NCI-H226 (cell line): ENCODE measurements at regions not wholly inside any gene's neighbourhood (a gene's known extent, or its start where the extent isn't known, plus 50 kb on each side); places are given as distances from the start of the nearest gene placed in this dataset.

Experiments
- DNase-seq: peaks from one replicate; pipeline ENCODE4 v3.0.0-alpha.2; 2015

DNA sequence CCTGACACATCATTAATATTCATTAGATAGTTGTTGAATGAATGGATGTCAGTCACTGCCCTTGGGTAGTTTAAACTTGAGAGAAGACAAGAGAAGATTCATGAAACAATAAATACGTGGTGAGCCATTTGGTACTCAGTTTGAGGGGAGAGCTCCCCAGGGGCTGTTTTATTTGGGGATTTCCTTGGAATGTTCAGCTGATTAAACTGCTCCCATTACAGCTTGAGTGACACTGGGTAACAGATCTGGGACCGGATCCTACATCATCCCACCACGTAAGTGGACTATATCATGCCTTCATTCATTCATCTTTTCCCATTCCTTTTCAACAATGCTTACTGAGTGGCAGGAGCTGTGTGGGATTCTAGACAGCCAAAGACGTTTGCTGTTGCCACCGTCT, 162.0 kb downstream of the FAT3 start:
- DNase-seq: no peak

DNA sequence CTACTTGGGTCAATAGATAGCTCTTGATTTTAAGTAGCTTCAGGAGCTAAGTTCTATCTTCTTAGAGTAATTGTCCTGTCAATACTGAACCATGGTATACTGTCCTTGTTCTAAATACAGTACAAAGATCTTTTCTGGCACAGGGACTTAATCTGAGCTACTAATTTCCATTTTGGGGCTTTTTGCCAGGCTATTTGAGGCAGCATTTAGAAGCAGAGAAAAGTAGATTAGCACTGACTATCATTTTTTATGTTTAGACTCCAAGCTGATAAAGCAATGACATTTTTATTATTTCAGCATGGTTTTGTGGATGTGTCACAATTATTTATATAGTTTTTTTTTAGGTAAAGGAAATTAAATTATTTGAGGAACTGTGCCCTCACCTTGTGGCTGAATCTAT, 163.2 kb downstream of the FAT3 start:
- DNase-seq: no peak

DNA sequence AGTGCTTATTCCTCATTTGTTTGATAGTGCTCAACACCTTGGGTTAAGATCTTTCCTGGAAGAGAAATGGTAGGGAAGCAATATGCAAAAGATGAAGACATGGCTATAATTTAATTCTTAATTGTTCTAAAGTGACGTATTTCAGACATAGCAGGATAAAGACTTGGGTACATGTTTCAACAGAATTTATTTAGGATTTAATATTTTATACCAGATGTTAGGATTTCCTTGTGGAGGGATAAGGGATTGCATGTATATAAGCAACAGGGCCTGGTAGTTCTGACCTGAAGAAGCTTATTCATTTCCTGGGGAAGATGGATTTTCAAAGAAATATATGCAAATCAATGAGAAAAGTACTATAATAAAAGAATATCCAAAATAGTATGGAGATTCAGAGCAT, 163.8 kb downstream of the FAT3 start:
- DNase-seq: no peak

DNA sequence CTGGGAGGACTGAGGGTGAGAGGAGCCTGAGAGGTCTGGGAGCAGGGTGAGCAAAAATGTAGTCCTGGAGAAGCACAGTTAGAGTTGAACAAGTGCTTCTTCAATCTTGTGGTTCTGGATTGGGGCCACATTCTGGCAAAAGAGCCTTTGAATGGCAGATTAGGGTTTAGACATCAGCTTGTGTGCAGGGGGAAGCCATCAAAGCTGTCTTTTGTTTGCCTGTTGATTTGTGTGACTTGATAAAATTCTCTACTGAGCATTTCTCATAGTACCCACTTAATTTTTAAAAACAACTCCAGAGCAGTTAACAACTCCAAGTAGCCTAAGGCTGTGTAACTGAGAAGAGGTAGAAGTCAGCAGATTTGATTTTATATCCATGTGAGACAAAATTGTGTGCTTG, 166.2 kb downstream of the FAT3 start:
- no peak for DNase-seq

DNA sequence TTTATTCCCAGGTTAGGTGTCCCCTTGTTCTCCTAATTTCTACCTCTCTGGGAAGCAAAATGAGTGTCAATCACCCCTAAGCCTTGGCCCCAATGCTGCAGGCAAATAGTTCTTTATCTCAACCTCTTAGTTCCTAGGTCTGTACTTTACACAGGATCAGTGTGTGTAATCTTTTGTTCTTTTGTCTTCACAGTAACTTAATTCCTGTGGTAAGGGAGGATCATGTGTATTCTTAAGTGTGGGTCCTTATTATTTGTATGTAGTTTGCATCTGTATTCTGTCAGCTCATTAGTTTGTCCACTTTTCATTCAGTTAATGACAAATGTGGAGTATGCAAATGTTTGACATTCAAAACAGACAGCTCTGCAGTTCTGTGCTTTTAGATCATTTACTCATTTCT, 166.7 kb downstream of the FAT3 start:
- DNase-seq: no peak

DNA sequence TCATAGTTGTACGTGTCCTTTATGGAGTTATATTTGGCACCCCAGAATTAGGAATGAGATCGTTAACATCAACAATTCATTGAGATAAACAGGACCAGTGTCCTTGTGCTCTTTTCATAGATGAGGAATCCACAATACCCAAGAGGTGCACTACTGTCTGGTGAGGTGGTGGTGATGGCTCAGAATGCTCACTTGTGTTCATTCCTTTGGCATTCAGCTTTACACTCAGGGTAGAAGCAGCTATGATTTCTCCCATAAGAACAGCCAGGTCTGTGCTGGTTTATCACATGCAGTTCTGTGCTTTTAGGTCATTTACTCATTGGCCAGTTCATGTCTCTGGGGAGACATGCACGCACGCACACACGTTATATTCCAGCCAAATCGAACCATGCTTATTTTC, 167.2 kb downstream of the FAT3 start:
- DNase-seq: no peak

DNA sequence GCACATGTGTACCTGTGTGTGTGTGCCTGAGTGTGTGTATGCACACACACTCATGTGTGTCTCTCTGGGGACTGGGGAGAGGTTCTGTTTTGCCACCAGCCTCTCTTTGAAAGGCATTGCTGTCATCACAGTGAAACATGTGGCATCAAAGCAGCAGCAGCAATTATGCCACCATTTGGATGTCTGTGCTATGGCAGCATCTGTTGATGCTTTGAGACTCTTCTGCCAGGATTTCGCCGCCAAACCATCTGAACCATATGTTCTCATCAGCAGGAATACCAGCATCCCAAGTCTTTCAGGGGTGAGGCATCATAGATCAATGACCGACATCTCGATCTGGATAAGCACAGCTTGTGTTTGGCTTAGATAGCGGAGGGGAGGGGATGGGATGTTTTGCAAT, 168.6 kb downstream of the FAT3 start:
- DNase-seq: no peak

DNA sequence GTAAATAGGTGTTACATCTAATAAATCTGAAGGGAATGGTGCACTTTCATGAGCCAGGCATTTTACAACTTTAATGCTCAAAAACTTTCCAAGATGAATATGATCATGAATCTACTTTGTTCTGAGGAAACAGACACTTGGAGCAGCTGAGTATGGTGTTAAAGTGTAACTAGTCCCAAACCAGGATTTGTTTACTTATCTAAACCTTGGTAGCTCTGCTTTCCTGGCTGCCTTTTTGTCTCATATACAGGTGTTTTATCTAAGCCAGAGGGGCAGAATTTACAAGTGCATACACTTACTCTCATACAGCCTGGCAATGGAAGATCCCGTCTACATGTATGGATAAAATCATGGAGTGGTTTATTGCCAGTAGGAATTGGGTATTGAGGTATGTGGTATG, 171.5 kb downstream of the FAT3 start:
- no peak for DNase-seq

DNA sequence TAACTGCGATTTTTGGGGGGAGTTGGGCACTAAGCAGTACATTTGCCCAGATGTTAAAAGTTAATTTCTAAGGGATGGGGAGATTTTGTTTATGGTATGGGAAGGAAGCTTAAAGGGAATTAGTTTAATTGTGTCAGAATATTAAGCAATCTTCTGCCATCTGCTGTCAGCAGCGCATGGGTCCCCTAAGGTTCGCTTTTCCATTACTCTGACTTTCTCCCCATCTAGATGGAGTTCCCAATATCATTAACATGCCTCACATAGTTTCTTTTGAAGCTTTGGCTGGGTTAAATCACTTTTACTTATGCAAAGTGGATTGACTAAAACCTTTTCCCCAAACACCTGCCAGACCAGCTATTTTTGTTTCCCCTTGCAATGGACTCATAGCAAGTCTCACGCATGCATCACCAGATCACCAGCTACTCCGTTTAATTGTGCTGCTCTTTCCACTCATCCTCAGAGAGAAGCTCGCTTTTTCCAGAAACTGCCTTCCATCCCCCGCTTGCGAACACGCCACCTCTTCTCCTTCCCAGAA, 172.7 kb downstream of the FAT3 start:
- no peak for DNase-seq

DNA sequence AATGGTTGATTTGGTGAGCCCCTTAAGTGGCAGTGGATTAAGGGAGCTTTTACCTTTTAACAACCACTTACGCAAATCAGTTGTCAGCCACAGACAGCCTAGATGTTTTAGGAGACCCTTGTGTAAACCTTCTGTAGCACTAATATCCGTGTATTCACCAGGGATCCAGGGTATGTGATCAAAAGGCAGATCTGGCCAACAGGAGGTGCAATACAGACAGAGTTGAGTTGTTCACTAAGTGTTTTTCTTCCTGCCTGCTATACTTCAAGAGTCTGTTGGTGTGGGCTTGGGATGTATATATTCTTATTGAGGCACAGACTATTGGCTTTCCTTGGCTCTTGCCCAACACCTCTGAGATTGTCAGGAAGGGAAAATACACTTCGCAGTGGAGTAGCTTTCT, 175.1 kb downstream of the FAT3 start:
- no peak for DNase-seq

DNA sequence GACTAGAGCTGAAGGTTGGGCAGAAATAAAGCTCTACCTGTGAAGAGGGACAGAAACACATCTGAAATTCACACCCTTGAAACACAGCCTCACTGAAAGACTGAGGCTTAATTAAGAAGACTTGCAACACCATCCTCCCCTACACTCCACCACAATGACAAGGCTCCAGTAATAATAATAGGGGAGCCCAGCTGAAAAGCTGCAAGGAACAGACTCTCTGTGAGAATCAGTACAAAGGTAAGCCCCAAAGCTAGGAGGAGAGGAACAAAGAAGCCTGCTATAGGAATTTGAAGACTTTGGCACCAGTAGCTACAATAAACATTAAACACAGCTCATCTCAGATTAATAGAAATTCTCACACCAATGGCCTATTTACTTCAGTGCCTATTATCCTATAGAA, 176.9 kb downstream of the FAT3 start:
- no peak for DNase-seq

DNA sequence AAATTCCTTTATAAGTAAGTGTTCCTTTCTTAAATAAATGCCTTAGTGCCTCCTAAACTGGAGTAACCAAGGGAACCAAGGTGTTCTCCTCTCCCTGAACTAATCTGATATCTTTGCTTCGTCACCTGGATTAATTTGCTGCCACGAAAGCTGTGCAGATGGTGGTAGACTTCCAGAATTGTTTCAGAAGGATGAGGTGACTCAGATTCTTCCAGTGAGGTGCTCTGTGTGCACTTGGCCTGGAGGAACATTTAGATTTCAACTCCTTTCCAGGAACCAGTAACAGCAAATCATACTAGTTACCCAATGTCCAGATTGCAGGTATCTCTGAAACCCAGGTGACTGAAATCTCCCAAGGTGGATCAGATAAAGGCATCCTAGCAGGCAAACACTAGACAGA, 181.9 kb downstream of the FAT3 start:
- DNase-seq: no peak

DNA sequence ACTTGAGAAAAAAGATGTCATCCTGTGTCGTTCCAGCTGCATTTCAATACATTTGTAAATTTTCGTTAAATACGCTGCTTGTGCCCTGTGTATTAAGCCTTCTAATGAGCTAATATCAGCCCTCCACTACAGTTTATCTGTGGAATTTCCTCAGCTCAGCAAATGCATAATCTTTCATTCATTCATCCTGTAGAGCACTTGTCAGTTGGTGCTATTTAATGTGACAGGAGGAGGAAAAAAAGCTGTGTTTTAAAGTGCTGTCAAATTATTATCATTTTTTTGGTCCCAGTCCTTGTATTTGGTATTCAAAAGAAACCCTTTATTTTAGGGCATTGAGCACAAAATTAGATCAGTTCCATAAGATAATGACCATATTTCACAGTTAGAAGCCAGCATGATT, 184.7 kb downstream of the FAT3 start:
- DNase-seq: no peak

DNA sequence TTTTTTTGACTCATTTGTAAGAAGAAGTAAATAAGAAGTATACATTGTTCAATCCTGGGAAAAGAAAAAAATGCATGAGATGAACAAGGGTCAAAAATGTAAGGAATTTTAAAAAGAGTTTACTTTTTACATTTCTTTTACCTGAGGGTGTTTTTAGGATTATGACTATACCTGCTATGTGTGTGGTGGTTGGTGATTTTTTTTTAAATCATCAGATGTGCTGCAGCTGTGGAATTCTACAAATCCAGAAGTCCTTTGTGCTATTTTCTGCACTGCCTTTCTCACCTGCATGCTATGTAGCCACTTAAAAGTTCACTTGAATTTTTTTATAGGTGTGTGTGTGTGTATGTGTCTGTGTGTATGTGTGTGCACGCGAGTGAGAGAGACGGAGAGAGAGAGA, 185.3 kb downstream of the FAT3 start:
- no peak for DNase-seq

DNA sequence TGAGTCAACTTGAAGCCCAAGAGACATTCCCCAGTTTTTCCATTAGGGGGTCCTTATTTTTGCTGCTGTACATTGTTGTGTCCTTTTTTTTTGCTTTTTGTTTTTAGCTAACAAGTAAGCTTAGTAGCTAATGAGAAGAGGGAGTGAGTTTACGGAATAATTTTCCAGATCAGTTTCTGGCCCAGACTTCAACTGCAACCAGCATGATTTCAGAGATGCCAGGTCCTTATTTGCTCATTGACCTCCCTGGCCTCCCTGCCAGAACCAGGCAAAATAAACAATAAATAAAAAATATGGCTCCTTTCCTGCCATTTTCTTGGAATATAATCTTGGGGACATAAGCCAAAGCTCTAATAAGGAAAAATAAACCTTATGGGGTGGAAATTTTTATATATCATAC, 185.9 kb downstream of the FAT3 start:
- no peak for DNase-seq

DNA sequence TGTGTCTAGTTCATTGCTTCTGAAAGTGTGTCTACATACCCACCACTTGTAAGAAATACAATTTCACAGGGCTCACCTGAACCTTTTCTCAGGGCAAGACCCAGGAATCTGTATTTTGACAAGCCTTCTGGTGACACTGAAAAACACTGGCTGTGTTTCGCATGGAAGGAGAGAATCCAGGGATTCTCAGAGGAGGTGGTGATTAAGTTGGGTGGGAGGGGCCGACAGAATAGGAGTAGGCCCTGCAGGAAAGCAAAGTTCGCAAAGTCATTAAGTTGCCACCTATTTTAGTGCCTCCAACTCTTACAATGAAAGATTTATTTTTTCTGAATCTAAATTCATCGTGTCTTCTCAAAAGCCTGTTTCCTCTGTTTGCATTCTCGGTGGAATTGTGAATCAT, 186.8 kb downstream of the FAT3 start:
- DNase-seq: no peak

DNA sequence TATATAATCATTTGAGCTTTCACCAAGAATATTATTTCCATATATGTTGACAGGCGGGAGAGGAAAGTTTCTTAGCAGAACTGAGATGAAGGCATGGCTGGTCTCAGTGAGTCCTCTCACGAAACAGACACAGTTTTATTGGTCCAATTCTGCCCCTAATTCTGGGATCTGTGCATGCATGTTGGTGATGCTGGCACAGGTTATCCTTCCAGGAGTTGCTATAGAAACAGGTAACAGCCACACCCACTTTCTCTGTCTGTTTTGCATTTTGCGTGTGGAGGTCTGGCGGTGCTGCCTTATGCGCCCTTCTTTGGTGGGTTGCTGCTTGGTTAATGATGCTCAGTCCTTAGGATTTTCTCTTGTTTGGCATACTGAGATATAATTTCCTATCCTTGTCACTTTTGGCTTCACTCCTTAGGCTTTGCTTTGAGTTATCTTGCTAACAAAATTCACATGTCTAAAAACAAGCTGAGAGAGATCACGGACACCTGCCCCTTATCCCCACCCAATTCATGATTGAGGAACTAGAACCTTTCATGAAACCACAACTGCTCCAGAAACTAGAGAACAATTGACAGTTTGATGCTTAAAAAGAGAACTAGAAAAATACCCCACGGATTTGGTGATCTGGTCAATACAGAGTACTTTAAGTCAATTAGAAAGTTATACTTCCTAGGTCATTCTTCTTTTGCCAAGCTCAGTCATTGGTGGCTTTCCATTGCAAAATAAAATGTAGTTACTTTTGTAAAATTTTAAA, 189.3 kb downstream of the FAT3 start:
- DNase-seq: no peak

DNA sequence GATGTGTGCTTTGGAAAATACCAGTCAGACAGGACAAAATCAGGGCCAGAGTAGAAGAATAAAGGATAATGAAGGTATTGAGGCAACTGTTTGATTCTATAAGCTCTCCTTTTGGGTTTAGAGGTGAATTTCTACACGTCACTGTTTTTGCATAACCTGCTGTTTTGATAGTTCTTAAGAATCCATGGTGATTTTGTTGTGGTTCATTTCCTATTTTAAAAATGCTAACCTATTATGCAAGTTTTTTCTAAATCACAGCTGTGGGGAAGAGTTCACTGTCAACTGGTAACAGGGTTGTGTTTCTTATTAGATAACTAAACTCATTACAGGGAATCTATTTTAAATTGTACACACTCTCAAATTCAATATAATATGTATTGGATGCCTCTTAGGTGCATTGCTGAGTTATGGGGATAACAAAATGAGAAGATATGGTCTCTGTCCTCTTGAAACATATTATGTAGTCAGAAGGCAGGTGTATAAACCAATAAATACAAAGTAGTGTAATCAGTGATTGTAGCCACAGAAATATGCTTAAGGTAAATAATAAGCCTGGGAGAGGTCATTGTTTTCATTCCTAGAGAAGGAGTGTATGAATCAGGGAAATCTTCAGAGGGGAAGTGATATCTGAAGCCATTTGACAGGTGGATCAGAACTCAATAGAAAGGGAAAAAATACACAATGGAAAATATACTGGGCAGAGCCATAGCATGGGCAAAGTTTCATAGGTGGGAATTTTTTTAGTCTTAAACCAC, 192.5 kb downstream of the FAT3 start:
- DNase-seq: no peak

DNA sequence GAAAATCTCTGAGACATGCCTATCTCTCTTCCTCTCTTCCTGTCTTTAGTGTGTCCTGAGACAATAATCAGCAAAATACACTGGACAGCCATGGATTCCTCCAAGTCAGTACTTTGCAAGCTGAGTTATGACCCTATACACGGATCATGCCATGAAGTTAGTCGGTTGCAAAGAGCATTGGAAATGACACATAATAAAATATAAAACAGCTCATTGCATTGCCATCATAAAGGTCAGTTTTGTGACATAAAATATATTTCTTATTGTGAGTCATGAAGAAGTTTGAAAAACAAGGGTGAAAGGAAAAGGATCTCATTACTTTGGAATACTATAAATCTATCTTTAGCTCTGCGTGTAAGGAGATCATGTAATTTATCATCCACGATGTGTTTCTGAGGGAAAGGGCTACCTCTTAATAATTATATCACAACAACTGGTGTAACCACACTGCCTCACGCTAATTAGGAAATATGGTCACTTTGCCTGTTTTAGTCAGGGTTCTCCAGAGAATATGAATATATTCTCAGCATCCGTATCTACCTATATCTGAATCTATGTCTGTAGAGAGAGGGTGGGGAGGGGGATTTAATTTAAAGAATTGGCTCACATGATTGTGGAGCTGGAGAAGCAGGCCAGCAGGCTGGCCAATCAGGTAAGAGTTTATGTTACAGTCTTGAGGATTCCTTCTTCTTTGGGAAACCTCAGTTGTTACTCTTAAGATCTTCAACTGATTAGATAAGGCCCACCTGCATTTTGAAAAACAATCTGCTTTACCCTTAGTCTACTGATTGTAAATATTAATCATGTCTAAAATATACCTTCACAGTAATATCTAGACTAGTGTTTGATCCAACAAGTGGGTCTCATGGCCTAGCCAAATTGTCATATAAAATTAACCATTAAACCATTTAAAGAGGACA, 198.8 kb downstream of the FAT3 start:
- DNase-seq: no peak

DNA sequence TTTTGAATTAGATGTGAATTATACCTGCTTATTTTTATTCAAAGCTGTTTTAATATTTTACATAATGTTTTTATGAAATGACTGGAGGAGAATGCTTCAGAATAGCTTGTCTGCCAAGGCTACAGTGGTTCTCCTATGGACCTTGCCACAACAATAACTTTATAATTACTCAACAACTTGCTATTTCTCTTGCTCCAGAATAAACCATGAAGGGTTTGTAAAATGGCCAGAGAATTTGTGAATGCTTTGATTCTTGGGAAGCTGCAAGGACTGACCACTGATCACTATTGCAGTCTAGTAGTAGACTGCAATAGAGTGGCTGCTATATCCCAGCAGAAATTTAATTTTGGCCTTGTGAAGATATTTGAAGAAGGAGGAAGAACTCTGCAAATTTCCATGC, 199.7 kb downstream of the FAT3 start:
- no peak for DNase-seq

DNA sequence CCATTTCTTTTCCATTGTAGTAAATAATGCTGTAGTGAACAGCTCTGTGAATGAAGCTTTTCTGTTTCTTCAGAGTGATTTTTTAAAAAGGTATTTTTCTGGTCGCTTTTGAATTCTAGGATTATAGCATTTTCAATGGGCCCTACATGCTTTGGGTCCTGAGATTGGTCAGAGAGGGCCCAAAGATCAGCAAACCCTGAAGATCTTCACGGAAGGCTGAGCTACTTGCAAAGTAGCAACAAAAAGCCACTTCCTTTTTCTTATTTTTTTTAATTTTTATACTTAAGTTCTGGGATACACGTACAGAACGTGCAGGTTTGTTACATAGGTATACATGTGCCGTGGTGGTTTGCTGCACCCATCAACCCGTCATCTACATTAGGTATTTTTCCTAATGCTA, 200.5 kb downstream of the FAT3 start:
- no peak for DNase-seq

DNA sequence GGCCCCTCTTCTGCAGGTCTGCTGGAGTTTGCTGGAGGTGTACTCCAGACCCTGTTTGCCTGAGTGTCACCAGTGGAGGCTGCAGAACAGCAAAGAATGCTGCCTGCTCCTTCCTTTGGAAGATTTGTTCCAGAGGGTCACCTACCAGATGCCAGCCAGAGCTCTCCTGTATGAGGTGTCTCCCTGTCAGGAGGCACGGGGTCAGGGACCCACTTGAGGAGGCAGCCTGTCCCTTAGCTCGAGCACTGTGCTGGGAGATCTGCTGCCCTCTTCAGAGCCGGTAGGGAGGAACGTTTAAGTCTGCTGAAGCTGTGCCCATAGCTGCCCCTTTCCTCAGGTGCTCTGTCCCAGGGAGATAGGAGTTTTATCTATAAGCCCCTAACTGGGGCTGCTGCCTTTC, 207.9 kb downstream of the FAT3 start:
- no peak for DNase-seq
